ENCODE measurements at regions not wholly inside any gene's neighbourhood (a gene's known extent, or its start where the extent isn't known, plus 50 kb on each side); places are given as distances from the start of the nearest gene placed in this dataset.

DNA sequence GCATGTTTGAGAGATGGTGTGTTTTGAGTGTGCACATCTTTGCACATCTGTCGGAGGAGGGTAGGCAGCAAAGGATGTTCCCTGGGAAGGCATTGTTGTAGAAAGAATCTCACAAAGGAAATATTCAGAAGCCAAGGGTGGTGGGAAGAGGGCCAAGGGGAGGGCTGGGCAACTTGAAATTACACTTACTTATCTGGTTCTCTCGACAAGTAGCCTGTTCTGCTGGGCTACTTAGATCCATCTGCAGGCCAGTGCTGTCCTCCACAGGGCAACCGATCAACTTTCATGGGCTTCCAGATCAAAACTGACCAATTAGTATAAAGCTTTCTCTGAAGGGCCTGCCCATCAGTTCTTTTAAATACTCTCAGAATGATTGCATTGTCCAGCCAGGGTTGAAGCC lies 495.2 kb downstream of the GADD45G start:
- peak overlapping the region in 1 of 4 donors; percentile 0 for H3K27ac ChIP-seq
- no peak for TF ChIP-seq POLR2AphosphoS5 (IDR thresholded peaks at IDR 0.05)
- TF ChIP-seq, protein P1, sequence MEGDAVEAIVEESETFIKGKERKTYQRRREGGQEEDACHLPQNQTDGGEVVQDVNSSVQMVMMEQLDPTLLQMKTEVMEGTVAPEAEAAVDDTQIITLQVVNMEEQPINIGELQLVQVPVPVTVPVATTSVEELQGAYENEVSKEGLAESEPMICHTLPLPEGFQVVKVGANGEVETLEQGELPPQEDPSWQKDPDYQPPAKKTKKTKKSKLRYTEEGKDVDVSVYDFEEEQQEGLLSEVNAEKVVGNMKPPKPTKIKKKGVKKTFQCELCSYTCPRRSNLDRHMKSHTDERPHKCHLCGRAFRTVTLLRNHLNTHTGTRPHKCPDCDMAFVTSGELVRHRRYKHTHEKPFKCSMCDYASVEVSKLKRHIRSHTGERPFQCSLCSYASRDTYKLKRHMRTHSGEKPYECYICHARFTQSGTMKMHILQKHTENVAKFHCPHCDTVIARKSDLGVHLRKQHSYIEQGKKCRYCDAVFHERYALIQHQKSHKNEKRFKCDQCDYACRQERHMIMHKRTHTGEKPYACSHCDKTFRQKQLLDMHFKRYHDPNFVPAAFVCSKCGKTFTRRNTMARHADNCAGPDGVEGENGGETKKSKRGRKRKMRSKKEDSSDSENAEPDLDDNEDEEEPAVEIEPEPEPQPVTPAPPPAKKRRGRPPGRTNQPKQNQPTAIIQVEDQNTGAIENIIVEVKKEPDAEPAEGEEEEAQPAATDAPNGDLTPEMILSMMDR (IDR thresholded peaks at IDR 0.05) = no peak
- no peak for TF ChIP-seq EP300 (IDR thresholded peaks at IDR 0.05)
- no peak for TF ChIP-seq POLR2A (IDR thresholded peaks at IDR 0.05)
- no peaks in the 10 kb centered on the region for H3K27me3 ChIP-seq
- H3K9me3 ChIP-seq = no peaks in the 10 kb centered on the region
- 50 to 53% methylated on average over 3 of the region's 3 CpGs for WGBS, 2 donors (ENCODE audit: low coverage in 1 of 2)
- H3K36me3 ChIP-seq = no peaks in the 10 kb centered on the region
- ATAC-seq = no peak
- H3K4me1 ChIP-seq = peaks cover 0 to 11% (median 0%) of the 10 kb centered on the region in 3 donors
- H3K4me3 ChIP-seq = no peak overlapping the region

DNA sequence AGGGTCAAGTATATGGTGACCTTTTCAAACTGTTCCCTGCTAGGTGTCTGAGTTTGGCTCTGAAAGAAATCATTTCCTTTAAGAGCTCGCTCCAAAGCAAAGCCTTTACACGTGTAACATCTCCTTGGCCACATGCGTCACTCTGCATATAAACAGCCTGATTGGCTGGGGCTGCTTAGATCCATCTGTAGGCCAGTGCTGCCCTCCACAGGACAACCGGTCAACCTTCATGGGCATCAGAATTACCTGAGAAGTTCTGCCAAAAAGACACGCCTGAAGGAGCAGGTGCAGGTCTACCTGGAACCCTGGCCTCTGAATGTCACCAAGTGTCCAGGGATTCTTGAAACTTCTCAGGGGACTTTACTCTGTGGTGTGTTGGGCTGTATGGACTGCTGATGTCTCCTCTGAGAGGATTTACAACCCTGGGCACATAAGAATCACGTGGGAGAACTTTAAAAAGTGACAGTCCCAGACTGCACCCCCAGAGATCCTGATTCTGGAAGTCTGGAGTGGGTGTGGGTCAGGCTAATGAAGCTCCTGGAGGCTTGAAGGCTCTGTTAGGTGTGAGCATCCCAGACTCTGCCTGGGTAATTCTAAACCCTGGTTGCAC lies 497.6 kb downstream of the GADD45G start:
- Histone ChIP-seq H3K4me1 (peaks cover 0 to 22% (median 3%) of the 10 kb centered on the region in 3 donors), H3K27ac (no peak overlapping the region), H3K4me3 (no peak overlapping the region), H3K9me3 (no peaks in the 10 kb centered on the region), H3K36me3 (no peaks in the 10 kb centered on the region), H3K27me3 (no peaks in the 10 kb centered on the region)
- TF ChIP-seq, protein P1 (IDR thresholded peaks at IDR 0.05) = peak; percentile 74 to 92 (median 88)
- TF ChIP-seq EP300 (IDR thresholded peaks at IDR 0.05) (no peak), POLR2AphosphoS5 (IDR thresholded peaks at IDR 0.05) (peak; percentile 46)
- ATAC-seq = peak; percentile 90
- 19% methylated on average over 4 of the region's 6 CpGs; no CpG with 5 or more reads in 1 of the 2 donors for WGBS, 2 donors (ENCODE audit: low coverage in 1 of 2)

DNA sequence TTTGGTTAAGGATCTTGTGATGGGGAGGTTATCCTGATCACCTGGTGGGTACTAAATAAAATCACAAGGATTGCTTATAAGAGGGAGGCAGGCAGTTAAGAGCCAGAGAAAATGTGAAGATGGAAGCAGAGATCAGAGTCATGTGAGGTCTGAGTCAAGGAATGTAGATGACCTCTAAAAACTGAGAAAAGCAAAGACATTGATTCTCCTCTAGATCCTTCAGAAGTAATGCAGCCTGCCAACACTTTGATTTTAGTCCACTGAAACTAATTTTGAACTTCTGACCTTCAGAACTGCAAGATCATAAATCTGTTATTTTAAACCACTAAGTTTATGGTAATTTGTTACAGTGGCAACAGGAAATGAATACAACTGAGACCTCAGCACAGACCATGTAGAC lies 499.0 kb downstream of the GADD45G start:
- Histone ChIP-seq H3K27ac (no peak overlapping the region), H3K4me1 (peaks cover 0 to 36% (median 8%) of the 10 kb centered on the region in 3 donors), H3K36me3 (no peaks in the 10 kb centered on the region), H3K9me3 (no peaks in the 10 kb centered on the region), H3K4me3 (no peak overlapping the region), H3K27me3 (no peaks in the 10 kb centered on the region)
- no peak for ATAC-seq
- TF ChIP-seq EP300 (IDR thresholded peaks at IDR 0.05) (no peak), POLR2A (IDR thresholded peaks at IDR 0.05) (no peak), POLR2AphosphoS5 (IDR thresholded peaks at IDR 0.05) (no peak)
- TF ChIP-seq, protein P1 (IDR thresholded peaks at IDR 0.05) = no peak

DNA sequence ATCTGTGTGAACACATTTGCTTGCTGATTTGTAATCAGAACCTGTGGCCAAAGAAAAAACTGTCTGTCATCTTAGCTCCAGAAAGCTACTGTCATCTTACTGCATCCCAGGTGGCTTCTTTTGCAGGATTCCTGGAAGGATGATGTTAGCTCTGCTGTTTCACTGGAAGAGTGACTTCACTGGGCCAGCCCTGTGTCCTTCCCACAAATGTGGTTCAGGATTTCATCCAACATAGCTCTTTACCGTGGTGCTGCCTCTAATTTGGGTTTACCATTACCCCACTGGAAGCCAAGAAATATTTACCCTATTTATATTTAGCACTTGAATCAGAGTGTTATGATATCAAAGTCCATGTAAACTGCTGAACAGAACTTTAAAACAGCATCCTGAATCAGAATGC lies 501.0 kb downstream of the GADD45G start:
- 7% methylated on average over 1 of the region's 1 CpG; no CpG with 5 or more reads in 1 of the 2 donors for WGBS, 2 donors (ENCODE audit: low coverage in 1 of 2)
- Histone ChIP-seq H3K4me1 (peaks cover 0 to 29% (median 8%) of the 10 kb centered on the region in 3 donors), H3K27me3 (no peaks in the 10 kb centered on the region), H3K36me3 (no peaks in the 10 kb centered on the region), H3K27ac (no peak overlapping the region), H3K4me3 (no peak overlapping the region), H3K9me3 (no peaks in the 10 kb centered on the region)
- no peak for ATAC-seq
- peak; percentile 60 for TF ChIP-seq POLR2AphosphoS5 (IDR thresholded peaks at IDR 0.05)
- TF ChIP-seq, protein P1 (IDR thresholded peaks at IDR 0.05) = no peak
- TF ChIP-seq POLR2A (IDR thresholded peaks at IDR 0.05) = no peak
- TF ChIP-seq EP300 (IDR thresholded peaks at IDR 0.05) = no peak

DNA sequence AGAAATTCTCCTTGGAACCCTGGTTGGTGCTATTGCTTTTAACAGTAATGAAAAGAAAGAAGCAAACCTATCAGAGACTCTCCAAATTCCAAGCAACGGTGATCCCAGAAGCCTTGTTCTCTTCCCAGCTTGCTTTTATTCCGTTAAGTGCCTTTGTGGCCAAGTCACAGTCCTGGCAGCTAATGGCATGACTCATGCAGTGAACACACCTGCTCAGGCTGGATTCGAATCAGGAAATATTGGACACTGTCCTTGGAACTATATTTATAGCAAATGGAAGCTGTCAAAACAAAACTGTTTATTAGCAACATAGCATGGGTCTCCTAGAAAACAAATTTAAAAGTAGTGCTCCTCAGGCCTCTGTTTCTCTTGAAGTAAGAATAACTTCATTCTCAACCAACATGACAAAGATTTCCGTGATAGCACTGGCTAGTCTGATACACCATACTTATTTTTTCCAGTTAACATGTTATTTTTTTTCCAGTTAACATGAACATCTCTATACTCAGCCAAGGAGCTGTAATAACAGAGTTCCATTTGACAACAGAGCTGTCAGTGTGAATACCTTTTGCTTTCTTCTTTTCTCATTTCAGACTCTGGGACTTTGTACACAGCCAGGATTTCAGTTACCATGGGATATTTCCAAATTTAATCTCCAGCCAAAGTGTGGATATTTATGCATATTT lies 502.4 kb downstream of the GADD45G start:
- Histone ChIP-seq H3K4me1 (peaks cover 0 to 29% (median 8%) of the 10 kb centered on the region in 3 donors), H3K9me3 (no peaks in the 10 kb centered on the region), H3K36me3 (no peaks in the 10 kb centered on the region), H3K27ac (peak overlapping the region; percentile 21 to 68 (median 62)), H3K27me3 (no peaks in the 10 kb centered on the region), H3K4me3 (no peak overlapping the region)
- TF ChIP-seq POLR2AphosphoS5 (IDR thresholded peaks at IDR 0.05) (peak; percentile 94), EP300 (IDR thresholded peaks at IDR 0.05) (no peak)
- 6 to 16% methylated on average over 4 of the region's 4 CpGs for WGBS, 2 donors (ENCODE audit: low coverage in 1 of 2)
- peak; percentile 80 for ATAC-seq

Data from gastroesophageal sphincter (tissue), 4 donors.